Hepatocyte (in vitro differentiated cells): ENCODE measurements at regions not wholly inside any gene's neighbourhood (a gene's known extent, or its start where the extent isn't known, plus 50 kb on each side); places are given as distances from the start of the nearest gene placed in this dataset.

Experiments
- DNase-seq: peaks from one replicate; pipeline ENCODE4 v3.0.0-alpha.2; 2016; ENCODE audit warnings: low spot score
- H2AFZ ChIP-seq: fragments of 200-600 bp; sonication (generic); 2 replicates; pipeline ENCODE4 v1.6.0; 2016; ENCODE audit warnings: antibody characterized with exemption, mild to moderate bottlenecking
- H3K27ac ChIP-seq: fragments of 200-600 bp; sonication (generic); 2 replicates; pipeline ENCODE4 v1.5.1; 2016; ENCODE audit warnings: mild to moderate bottlenecking
- H3K27me3 ChIP-seq: fragments of 200-600 bp; sonication (generic); 2 replicates; pipeline ENCODE4 v1.6.1; 2016
- H3K36me3 ChIP-seq: fragments of 200-600 bp; sonication (generic); replicated peaks from 2 replicates; pipeline ENCODE4 v1.5.1; 2016; ENCODE audit warnings: low read depth; ENCODE audit not compliant: insufficient read depth
- H3K4me1 ChIP-seq: fragments of 200-600 bp; sonication (generic); 2 replicates; pipeline ENCODE4 v1.5.1; 2016; ENCODE audit warnings: mild to moderate bottlenecking, moderate library complexity; ENCODE audit not compliant: insufficient read depth
- H3K4me2 ChIP-seq: fragments of 200-600 bp; sonication (generic); 2 replicates; pipeline ENCODE4 v1.6.0; 2016
- H3K4me3 ChIP-seq: fragments of 200-600 bp; sonication (generic); 2 replicates; pipeline ENCODE4 v1.5.1; 2016; ENCODE audit warnings: mild to moderate bottlenecking
- H3K79me2 ChIP-seq: fragments of 200-600 bp; sonication (generic); 2 replicates; pipeline ENCODE4 v1.6.0; 2017; ENCODE audit warnings: mild to moderate bottlenecking
- H3K9me2 ChIP-seq: fragments of 200-600 bp; sonication (generic); replicated peaks from 2 replicates; pipeline ENCODE4 v1.6.0; 2017; ENCODE audit warnings: mild to moderate bottlenecking; ENCODE audit not compliant: insufficient read depth
- H3K9me3 ChIP-seq: fragments of 200-600 bp; sonication (generic); 2 replicates; pipeline ENCODE4 v1.5.1; 2016; ENCODE audit warnings: low read depth, mild to moderate bottlenecking
- H4K20me1 ChIP-seq: fragments of 200-600 bp; sonication (generic); 2 replicates; pipeline ENCODE4 v1.6.0; 2016; ENCODE audit warnings: mild to moderate bottlenecking; ENCODE audit not compliant: insufficient read depth, poor library complexity, severe bottlenecking
- CTCF ChIP-seq: fragments of 200-600 bp; sonication (generic); IDR thresholded peaks from 2 replicates; pipeline ENCODE4 v1.5.1; 2016; ENCODE audit warnings: antibody characterized with exemption, mild to moderate bottlenecking; ENCODE audit not compliant: poor library complexity
- EZH2 ChIP-seq: fragments of 200-600 bp; sonication (generic); IDR thresholded peaks from 2 replicates; pipeline ENCODE4 v1.6.1; 2016; ENCODE audit warnings: antibody characterized with exemption, mild to moderate bottlenecking, borderline replicate concordance
- EZH2phosphoT487 ChIP-seq: fragments of 200-600 bp; sonication (generic); IDR thresholded peaks from one replicate; pipeline ENCODE4 v1.6.1; 2018; ENCODE audit warnings: antibody characterized with exemption, mild to moderate bottlenecking, low read depth, moderate library complexity; ENCODE audit not compliant: unreplicated experiment, severe bottlenecking
- WGBS: methylation state at CpG from one replicate; pipeline ENCODE4 v1.1.6; 2016; ENCODE audit warnings: low lambda C conversion rate; ENCODE audit errors: missing lambda C conversion rate; 5-methylcytosine and 5-hydroxymethylcytosine counted together

GRCh38 chr2:123116595-123116994 lies 908.5 kb upstream of the CNTNAP5 start:
- Histone ChIP-seq H4K20me1 (no peaks in the 10 kb centered on the region), H3K4me2 (no peak overlapping the region), H2AFZ (no peak overlapping the region), H3K79me2 (no peaks in the 10 kb centered on the region), H3K27me3 (no peaks in the 10 kb centered on the region), H3K36me3 (no peaks in the 10 kb centered on the region), H3K4me1 (no peaks in the 10 kb centered on the region), H3K27ac (no peak overlapping the region), H3K9me2 (no peaks in the 10 kb centered on the region), H3K4me3 (no peak overlapping the region), H3K9me3 (no peaks in the 10 kb centered on the region)
- WGBS, result 84% methylated on average over 3 of the region's 3 CpGs
- DNase-seq, result no peak
- TF ChIP-seq EZH2phosphoT487 (no peak), CTCF (no peak), EZH2 (no peak)

- Histone ChIP-seq H3K4me2 (no peak overlapping the region), H3K4me1 (no peaks in the 10 kb centered on the region), H3K9me2 (no peaks in the 10 kb centered on the region), H3K79me2 (no peaks in the 10 kb centered on the region), H3K27ac (no peak overlapping the region), H4K20me1 (no peaks in the 10 kb centered on the region), H3K9me3 (no peaks in the 10 kb centered on the region), H2AFZ (no peak overlapping the region), H3K4me3 (no peak overlapping the region), H3K36me3 (no peaks in the 10 kb centered on the region), H3K27me3 (no peaks in the 10 kb centered on the region)
- TF ChIP-seq EZH2phosphoT487, result no peak
- TF ChIP-seq CTCF, result no peak
- no peak for TF ChIP-seq EZH2
- WGBS, result 90% methylated on average over 3 of the region's 3 CpGs
- no peak for DNase-seq
Observed at GRCh38 chr2:123127236-123127635, 897.9 kb upstream of the CNTNAP5 start.

GRCh38 chr2:123128951-123129350 lies 896.1 kb upstream of the CNTNAP5 start:
- no peaks in the 10 kb centered on the region for H3K9me3 ChIP-seq
- no peaks in the 10 kb centered on the region for H3K27me3 ChIP-seq
- TF ChIP-seq EZH2 (no peak), CTCF (no peak), EZH2phosphoT487 (no peak)
- no peak overlapping the region for H3K4me2 ChIP-seq
- H3K36me3 ChIP-seq, result no peaks in the 10 kb centered on the region
- H3K4me3 ChIP-seq, result no peak overlapping the region
- H3K9me2 ChIP-seq, result no peaks in the 10 kb centered on the region
- no peaks in the 10 kb centered on the region for H3K4me1 ChIP-seq
- no peak overlapping the region for H3K27ac ChIP-seq
- DNase-seq, result no peak
- no peaks in the 10 kb centered on the region for H3K79me2 ChIP-seq
- H2AFZ ChIP-seq, result no peak overlapping the region
- 33% methylated on average over 1 of the region's 1 CpG for WGBS
- no peaks in the 10 kb centered on the region for H4K20me1 ChIP-seq

GRCh38 chr2:123136419-123136818 lies 888.7 kb upstream of the CNTNAP5 start:
- H3K4me3 ChIP-seq, result no peak overlapping the region
- H3K27ac ChIP-seq, result no peak overlapping the region
- DNase-seq, result no peak
- H3K79me2 ChIP-seq, result no peaks in the 10 kb centered on the region
- no peaks in the 10 kb centered on the region for H3K9me2 ChIP-seq
- no peaks in the 10 kb centered on the region for H3K36me3 ChIP-seq
- H3K9me3 ChIP-seq, result no peaks in the 10 kb centered on the region
- no peaks in the 10 kb centered on the region for H3K27me3 ChIP-seq
- TF ChIP-seq EZH2 (no peak), CTCF (no peak), EZH2phosphoT487 (no peak)
- no peaks in the 10 kb centered on the region for H3K4me1 ChIP-seq
- H4K20me1 ChIP-seq, result no peaks in the 10 kb centered on the region
- no peak overlapping the region for H3K4me2 ChIP-seq
- no peak overlapping the region for H2AFZ ChIP-seq
- WGBS, result 76% methylated on average over 4 of the region's 4 CpGs
